GM18951 (cell line): ENCODE measurements at regions not wholly inside any gene's neighbourhood (a gene's known extent, or its start where the extent isn't known, plus 50 kb on each side); places are given as distances from the start of the nearest gene placed in this dataset.
"Not testable (repeated sequence)": the region's sequence is repeated elsewhere in the genome, so short reads cannot be mapped to it uniquely, and the experiment has no call there.

Source experiments
- POLR2A ChIP-seq: IDR thresholded peaks from 4 replicates; pipeline ENCODE4 v1.6.1; 2011; ENCODE audit warnings: mild to moderate bottlenecking; ENCODE audit not compliant: insufficient read length, insufficient read depth; ENCODE audit errors: extremely low read depth
- in situ Hi-C: fragments of 300-500 bp; cut with MboI; formaldehyde crosslinking; loops from one replicate; pipeline ENCODE4 v1.12.0; 2022; ENCODE audit warnings: low sequenced_read_pairs, mixed read lengths, inconsistent platforms; ENCODE audit not compliant: unreplicated experiment

DNA sequence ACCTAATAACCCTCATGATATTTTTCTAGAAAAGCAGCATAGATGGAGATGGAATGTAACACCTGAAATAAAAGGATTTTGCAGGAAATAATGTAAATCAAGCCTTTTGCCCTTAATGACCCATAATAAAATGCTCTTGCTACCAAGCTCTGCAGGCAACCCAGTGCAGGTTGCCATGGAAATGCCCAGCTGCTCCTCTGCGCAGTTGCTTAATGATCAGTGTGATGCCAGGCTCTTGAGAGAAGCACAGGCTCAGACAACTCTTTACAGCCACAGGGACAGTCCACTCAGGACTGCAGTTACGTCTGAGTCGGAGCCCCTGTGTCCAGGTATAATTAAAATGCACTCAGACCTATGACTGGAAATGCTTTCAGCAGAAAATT, 165.5 kb downstream of the LACC1 start:
- TF ChIP-seq POLR2A: no peak
- in situ Hi-C loops: no loop called here

DNA sequence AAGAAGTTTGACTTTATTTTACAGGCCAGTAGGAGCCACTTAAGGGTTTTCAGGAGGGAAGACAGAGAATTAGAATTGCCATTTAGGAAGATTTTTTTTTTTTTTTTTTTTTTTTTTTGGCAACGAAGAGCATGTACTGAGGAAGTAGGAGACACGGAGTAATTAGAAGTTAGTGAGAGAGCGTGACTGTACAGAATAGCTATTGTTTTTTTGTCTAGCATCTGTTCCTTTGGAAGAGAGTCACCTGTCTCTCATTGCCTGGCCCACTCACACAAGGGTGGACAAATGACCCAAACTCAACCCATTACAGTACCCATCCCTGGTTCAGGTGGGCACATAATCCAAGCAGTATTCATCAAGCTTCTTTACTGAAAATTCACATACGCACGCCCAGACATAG, 166.7 kb downstream of the LACC1 start:
- in situ Hi-C loops: no loop called here
- no peak for TF ChIP-seq POLR2A

DNA sequence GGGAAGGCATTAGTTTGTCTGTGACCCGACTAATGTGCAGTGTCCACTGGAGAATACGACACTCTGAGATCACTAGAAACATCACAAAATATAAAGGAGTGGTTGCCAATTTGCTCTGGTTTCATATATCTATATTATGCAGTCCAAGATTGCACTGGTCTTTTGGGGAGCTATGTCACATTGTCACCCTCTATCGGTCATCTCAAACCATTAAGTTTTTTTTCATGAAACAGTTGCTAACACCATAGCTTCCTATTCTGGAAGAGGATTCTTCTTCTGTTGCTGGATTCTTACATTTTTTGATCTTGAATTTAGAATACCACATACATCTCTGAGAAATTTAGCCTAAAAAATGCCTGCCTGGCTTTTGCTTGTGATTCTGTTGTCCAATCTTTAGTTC, 168.6 kb downstream of the LACC1 start:
- in situ Hi-C loops: no loop called here
- no peak for TF ChIP-seq POLR2A

DNA sequence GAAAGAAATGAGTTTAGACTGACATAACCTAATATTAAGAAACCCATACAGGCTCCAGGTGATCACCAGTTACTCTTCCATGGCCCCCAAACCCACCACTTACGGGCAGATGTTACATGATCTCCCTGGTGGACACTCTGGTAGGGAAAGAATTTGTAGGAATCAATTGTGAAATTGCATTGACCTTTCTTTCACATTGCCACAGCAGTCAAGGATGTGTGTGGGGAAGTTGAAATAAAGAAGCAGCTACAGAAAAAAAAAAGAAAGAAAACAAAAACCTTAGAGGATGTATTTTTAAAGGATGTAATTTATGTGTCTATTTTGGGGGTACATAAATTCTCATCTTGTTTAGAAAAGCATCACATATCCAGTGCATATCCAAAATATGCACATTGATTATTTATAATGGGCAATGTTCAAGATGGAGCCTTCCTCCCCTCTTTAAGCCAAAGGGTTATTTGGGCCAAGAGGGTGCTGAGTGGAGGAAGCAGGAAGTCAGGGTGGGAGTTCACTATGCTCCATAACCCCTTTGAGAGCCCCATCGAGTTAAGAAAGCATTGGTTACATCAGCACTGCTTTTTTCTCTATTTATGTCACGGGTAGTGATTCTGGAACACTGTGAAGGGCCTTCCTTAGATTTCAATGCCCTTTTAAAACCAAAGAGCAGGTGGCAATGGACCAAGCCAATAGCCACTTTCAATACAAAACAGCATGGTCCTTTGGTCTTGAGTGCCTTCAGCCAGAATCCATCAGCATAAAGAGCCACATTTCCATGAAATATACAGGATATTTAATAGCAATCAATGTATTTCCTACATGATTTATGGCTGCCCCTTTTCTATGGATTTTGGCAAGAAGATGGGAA, 169.6 kb downstream of the LACC1 start:
- TF ChIP-seq POLR2A: no peak
- in situ Hi-C loops: no loop called here

DNA sequence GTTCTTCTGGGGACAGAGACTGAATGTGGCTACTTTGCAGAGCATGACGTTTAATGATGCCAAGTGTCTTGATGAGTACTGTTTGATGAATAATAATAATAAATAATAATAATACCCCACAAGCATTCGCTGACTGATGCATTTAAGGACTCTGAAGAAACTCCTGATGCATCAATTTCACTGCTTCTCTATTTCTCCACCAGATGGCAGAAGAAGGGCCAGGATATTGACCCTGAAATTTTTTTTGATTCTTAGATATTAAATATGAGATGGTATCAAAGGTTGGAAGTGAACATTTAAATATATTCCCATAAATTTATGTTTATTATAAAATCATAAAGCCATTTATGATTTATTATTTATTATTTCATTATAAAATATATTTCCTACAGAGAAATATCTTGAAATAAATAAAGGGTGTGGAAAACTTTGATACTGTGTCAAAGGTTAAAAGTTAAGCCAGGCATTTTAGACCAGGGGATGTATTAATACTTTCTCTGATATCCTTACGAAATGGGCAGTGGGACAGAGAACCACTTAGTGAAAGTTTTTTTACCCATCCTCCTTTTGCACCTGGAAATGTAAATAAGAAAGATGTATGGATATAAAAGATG, 170.9 kb downstream of the LACC1 start:
- TF ChIP-seq POLR2A: no peak
- in situ Hi-C loops: loop anchor here (5.0 kb wide), 1 partner anchor 387 kb away; no protein-coding TSS in a partner anchor

DNA sequence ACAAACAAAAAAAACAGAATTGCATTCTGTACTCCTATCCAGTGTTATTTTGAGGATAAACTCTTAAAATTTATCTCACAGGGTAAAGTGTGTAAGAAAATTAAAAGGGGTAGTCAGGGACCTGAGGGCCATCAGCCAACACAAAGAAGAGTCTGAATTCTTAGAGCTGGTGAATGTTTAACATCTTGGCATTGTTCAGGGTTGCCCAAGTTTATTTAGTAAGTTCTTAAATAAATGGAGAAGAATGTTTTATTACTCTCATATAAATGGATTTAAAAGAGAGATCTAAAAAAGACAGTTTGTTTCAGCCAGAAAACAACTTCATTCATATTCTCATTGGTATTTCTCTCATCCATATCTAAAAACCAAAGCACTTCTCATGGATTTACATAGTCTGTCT, 171.7 kb downstream of the LACC1 start:
- in situ Hi-C loops: loop anchor here (5.0 kb wide), 1 partner anchor 386 kb away; no protein-coding TSS in a partner anchor

DNA sequence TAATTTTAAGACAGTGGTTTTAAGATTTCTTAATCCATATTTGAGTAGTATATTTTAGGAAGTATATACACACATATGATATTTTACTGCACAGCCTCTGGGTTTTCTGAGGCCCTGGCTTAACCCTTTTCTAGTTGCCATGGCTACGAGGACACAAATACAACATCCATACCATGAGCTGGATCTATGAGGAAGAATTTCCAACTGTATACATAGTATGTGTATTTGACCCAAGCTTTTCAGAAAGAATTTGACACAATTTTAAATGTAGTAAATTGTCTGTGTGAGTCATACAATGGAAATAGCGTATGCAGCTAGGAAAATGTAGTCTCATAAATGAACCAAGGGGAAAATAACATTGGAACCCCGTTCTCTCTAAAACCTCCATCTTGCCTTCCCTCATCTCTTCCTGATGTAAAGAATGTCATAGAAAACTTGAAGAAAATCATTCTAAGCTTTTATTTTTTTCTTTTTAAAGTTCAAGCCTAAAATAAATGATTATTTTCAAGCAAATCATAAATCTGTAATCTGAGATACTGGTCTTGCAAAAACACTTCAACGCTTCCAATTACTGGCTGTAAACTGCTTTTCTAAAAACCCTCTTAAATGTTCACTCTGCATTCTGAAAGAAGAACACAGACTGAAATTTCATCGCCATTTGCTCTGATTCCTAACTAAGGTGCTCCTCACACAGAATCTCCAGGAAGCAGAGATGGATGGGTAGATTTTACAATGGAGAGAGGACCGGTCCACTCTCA, 172.4 kb downstream of the LACC1 start:
- in situ Hi-C loops: loop anchor here (5.0 kb wide), 1 partner anchor 385 kb away; no protein-coding TSS in a partner anchor

More for the DNA sequence above, 171.7 kb downstream of the LACC1 start:
- no peak for TF ChIP-seq POLR2A

DNA sequence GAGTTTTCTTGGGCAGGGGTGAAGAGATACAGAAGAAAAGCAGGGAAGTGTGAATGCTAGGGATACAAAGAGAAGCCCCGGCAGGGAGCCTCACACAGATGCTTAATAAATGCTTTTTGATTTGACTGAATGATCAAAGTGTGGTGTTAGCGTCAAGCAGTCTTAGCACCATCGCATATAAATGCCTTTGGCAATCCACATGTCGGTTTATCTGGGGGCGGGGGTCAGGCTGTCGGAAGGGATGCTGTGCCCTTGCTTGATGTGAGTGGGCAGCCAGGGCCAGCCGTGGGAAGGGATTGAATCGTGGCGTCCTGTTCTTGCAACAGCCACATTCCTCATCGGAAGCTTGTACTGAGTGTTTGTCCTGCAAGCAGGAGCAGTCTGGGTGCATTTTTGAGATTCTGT, 173.1 kb downstream of the LACC1 start:
- in situ Hi-C loops: loop anchor here (5.0 kb wide), 1 partner anchor 385 kb away; no protein-coding TSS in a partner anchor
- TF ChIP-seq POLR2A: no peak

More for the DNA sequence above, 172.4 kb downstream of the LACC1 start:
- no peak for TF ChIP-seq POLR2A

DNA sequence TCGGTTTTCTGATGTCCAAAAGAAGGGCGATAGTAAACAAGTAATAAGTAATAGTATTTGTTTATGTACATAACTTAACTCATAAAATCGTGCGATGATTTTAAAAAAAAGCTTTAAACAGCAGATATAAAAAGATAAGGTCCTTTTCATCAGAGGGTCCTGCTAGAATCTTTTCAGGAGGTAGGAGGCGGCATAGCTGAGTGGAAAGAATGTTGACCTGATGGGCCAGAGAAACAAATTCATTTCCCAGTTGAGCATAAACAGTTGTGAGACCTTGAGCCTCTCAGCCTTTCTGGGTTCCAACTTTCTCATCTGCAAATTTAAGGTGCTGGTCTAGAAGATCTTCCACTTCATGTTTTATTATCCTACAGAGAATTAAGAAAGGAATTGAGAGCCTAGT, 173.5 kb downstream of the LACC1 start:
- no peak for TF ChIP-seq POLR2A
- in situ Hi-C loops: loop anchor here (5.0 kb wide), 1 partner anchor 384 kb away; no protein-coding TSS in a partner anchor

DNA sequence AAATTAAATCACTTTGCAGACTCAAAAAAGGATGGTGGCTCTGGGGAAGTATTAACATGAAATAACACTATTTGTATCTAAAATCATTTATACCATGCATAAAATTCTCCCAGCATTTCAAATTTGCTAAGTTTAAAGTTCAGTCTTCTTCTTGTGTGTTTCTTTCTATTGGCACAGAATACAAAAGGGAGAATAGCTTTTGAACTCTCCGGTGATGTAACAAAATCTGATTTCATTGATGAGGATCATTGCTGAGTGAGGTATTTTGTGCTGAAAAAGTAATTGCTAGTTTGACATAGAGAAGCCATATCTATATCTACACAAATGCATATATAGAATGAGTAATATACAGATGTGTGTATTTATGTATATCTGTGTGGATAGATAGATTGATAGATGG, 174.8 kb downstream of the LACC1 start:
- no peak for TF ChIP-seq POLR2A
- in situ Hi-C loops: loop anchor here (5.0 kb wide), 1 partner anchor 383 kb away; no protein-coding TSS in a partner anchor

DNA sequence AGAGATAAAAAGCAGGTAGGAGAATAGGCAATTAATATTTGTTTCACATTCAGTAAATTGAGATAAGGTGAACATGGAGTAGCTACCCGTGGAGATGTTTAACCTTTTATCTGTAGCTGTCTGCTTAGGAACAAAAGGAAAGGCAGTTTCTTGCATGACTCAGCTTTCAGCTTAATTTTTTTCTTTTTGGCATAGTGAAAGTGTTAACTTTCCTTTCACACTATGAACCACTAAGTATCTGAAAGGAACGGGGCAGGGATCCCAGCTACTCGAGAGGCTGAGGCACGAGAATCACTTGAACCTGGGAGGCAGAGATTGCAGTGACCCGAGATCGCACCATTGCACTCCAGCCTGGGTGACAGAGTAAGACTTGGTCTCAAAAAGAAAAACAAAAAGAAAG, 176.0 kb downstream of the LACC1 start:
- in situ Hi-C loops: not testable (repeated sequence)

DNA sequence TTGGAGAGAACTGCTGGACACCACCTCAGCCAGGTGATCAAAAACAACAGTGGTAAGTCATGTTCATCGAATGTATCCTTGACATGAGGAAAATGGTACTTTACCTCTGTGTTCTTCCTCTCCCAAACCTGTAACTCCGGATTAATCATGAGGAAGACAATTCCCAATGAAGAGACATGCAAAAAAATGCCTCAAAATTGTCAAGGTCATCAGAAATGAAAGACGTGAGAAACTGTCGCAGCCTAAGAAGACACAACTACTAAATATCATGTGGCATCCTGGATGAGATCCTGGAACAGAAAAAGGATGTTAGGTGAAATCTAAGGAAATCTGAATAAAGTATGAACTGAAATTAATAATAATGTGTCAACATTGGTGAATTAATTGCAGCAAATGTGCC, 178.4 kb downstream of the LACC1 start:
- in situ Hi-C loops: no loop called here
- no peak for TF ChIP-seq POLR2A

DNA sequence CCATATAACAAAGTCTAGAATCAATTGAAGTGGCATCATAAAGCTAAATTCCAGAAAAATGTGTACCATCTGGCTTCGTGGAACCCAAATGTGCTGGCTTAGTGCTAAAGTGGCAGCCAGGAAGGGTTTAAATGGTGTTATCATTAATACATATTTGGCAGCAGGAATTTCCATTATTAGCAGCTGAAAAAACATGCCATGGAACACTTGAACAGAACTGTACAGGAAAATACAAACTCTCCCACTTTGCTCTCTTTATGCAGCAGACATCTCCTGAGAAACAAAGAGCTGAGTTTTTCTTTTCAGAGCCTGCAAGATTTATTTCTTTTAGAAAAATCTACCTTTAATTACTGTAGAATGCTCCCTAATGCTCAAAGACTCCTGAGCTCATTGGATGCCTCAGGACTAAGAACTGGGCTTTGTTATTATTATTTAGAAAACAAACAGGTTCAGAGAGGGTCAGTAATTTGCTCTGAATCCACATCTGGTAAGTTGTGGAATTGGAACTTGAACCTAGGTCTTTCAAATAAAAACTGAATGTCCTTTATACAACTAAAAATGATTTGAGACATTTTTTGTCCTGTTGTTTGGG, 179.0 kb downstream of the LACC1 start:
- in situ Hi-C loops: no loop called here
- TF ChIP-seq POLR2A: no peak
